HUES48 (cell line): ENCODE measurements at regions not wholly inside any gene's neighbourhood (a gene's known extent, or its start where the extent isn't known, plus 50 kb on each side); places are given as distances from the start of the nearest gene placed in this dataset.

Experiments
- H3K27ac ChIP-seq: one replicate; pipeline ENCODE4 v1.7.0; 2013; ENCODE audit warnings: low read depth, low read length, inconsistent platforms
- H3K27me3 ChIP-seq: 2 replicates; pipeline ENCODE4 v1.6.1; 2013; ENCODE audit warnings: mild to moderate bottlenecking, low read length; ENCODE audit not compliant: control insufficient read depth, insufficient read depth
- H3K36me3 ChIP-seq: 2 replicates; pipeline ENCODE4 v1.6.1; 2013; ENCODE audit warnings: low read length; ENCODE audit not compliant: control insufficient read depth, insufficient read depth
- H3K4me1 ChIP-seq: 2 replicates; pipeline ENCODE4 v1.6.1; 2013; ENCODE audit warnings: mild to moderate bottlenecking, low read length; ENCODE audit not compliant: control insufficient read depth, insufficient read depth
- H3K4me3 ChIP-seq: 2 replicates; pipeline ENCODE4 v1.5.1; 2013; ENCODE audit warnings: mild to moderate bottlenecking, low read depth, low read length
- H3K9ac ChIP-seq: 2 replicates; pipeline ENCODE4 v1.6.1; 2013; ENCODE audit warnings: mild to moderate bottlenecking, low read depth, low read length, moderate library complexity
- H3K9me3 ChIP-seq: 2 replicates; pipeline ENCODE4 v1.6.1; 2013; ENCODE audit warnings: low read length; ENCODE audit not compliant: control insufficient read depth, insufficient read depth

GRCh38 chr1:116313776-116314175 is 59.3 kb upstream of the ATP1A1 start:
- H3K9me3 ChIP-seq, result no peaks in the 10 kb centered on the region
- no peak overlapping the region for H3K4me3 ChIP-seq
- H3K9ac ChIP-seq, result no peak overlapping the region
- H3K27ac ChIP-seq, result no peak overlapping the region
- peaks cover 11% of the 10 kb centered on the region for H3K4me1 ChIP-seq
- no peaks in the 10 kb centered on the region for H3K36me3 ChIP-seq
- no peaks in the 10 kb centered on the region for H3K27me3 ChIP-seq

- H3K27ac ChIP-seq, result no peak overlapping the region
- H3K36me3 ChIP-seq, result no peaks in the 10 kb centered on the region
- no peak overlapping the region for H3K9ac ChIP-seq
- peaks cover 11% of the 10 kb centered on the region for H3K4me1 ChIP-seq
- H3K4me3 ChIP-seq, result no peak overlapping the region
- H3K9me3 ChIP-seq, result no peaks in the 10 kb centered on the region
- H3K27me3 ChIP-seq, result no peaks in the 10 kb centered on the region
Observed at GRCh38 chr1:116314305-116314919, 58.6 kb upstream of the ATP1A1 start.

GRCh38 chr1:116316373-116316772 is 56.7 kb upstream of the ATP1A1 start:
- no peak overlapping the region for H3K4me3 ChIP-seq
- no peaks in the 10 kb centered on the region for H3K36me3 ChIP-seq
- H3K27me3 ChIP-seq, result no peaks in the 10 kb centered on the region
- no peaks in the 10 kb centered on the region for H3K9me3 ChIP-seq
- no peak overlapping the region for H3K9ac ChIP-seq
- no peak overlapping the region for H3K27ac ChIP-seq
- H3K4me1 ChIP-seq, result peaks cover 11% of the 10 kb centered on the region

GRCh38 chr1:116318897-116319296 is 54.1 kb upstream of the ATP1A1 start:
- no peak overlapping the region for H3K9ac ChIP-seq
- no peak overlapping the region for H3K27ac ChIP-seq
- H3K9me3 ChIP-seq, result no peaks in the 10 kb centered on the region
- no peaks in the 10 kb centered on the region for H3K4me1 ChIP-seq
- H3K4me3 ChIP-seq, result no peak overlapping the region
- no peaks in the 10 kb centered on the region for H3K27me3 ChIP-seq
- no peaks in the 10 kb centered on the region for H3K36me3 ChIP-seq

- H3K27ac ChIP-seq, result no peak overlapping the region
- no peak overlapping the region for H3K9ac ChIP-seq
- H3K4me3 ChIP-seq, result no peak overlapping the region
- H3K4me1 ChIP-seq, result no peaks in the 10 kb centered on the region
- H3K9me3 ChIP-seq, result no peaks in the 10 kb centered on the region
- no peaks in the 10 kb centered on the region for H3K36me3 ChIP-seq
- no peaks in the 10 kb centered on the region for H3K27me3 ChIP-seq
Observed at GRCh38 chr1:116320874-116321273, 52.2 kb upstream of the ATP1A1 start.

GRCh38 chr1:116321766-116322175 is 51.3 kb upstream of the ATP1A1 start:
- H3K4me1 ChIP-seq, result no peaks in the 10 kb centered on the region
- H3K9ac ChIP-seq, result no peak overlapping the region
- no peaks in the 10 kb centered on the region for H3K9me3 ChIP-seq
- H3K4me3 ChIP-seq, result no peak overlapping the region
- H3K27ac ChIP-seq, result no peak overlapping the region
- H3K36me3 ChIP-seq, result no peaks in the 10 kb centered on the region
- no peaks in the 10 kb centered on the region for H3K27me3 ChIP-seq

- Histone ChIP-seq H3K27ac (no peak overlapping the region), H3K27me3 (no peaks in the 10 kb centered on the region), H3K9ac (no peak overlapping the region), H3K4me1 (no peaks in the 10 kb centered on the region), H3K36me3 (no peaks in the 10 kb centered on the region), H3K9me3 (no peaks in the 10 kb centered on the region), H3K4me3 (no peak overlapping the region)
Observed at GRCh38 chr1:116322752-116323405, 50.2 kb upstream of the ATP1A1 start.
